ENCODE measurements at regions not wholly inside any gene's neighbourhood (a gene's known extent, or its start where the extent isn't known, plus 50 kb on each side); places are given as distances from the start of the nearest gene placed in this dataset.

- no peak for TF ChIP-seq CTCF (IDR thresholded peaks at IDR 0.05; ENCODE audit: borderline replicate concordance, control extremely low read depth, extremely low read depth, insufficient read depth, missing control alignments)
- in situ Hi-C loops (cut with MboI; ENCODE audit: low sequenced_read_pairs, unreplicated experiment) = no loop called here
- no peak for DNase-seq (ENCODE audit: low spot score)
Measured at GRCh38 chr7:38002689-38003088, 82.2 kb downstream of the EPDR1 start.

GRCh38 chr7:38006559-38006958 lies 86.1 kb downstream of the EPDR1 start:
- no peak for DNase-seq (ENCODE audit: low spot score)
- TF ChIP-seq CTCF (IDR thresholded peaks at IDR 0.05; ENCODE audit: borderline replicate concordance, control extremely low read depth, extremely low read depth, insufficient read depth, missing control alignments) = no peak
- in situ Hi-C loops (cut with MboI; ENCODE audit: low sequenced_read_pairs, unreplicated experiment) = no loop called here

GRCh38 chr7:38007096-38007495 lies 86.7 kb downstream of the EPDR1 start:
- no peak for DNase-seq (ENCODE audit: low spot score)
- TF ChIP-seq CTCF (IDR thresholded peaks at IDR 0.05; ENCODE audit: borderline replicate concordance, control extremely low read depth, extremely low read depth, insufficient read depth, missing control alignments) = no peak
- in situ Hi-C loops (cut with MboI; ENCODE audit: low sequenced_read_pairs, unreplicated experiment) = no loop called here

- TF ChIP-seq CTCF (IDR thresholded peaks at IDR 0.05; ENCODE audit: borderline replicate concordance, control extremely low read depth, extremely low read depth, insufficient read depth, missing control alignments) = no peak
- no peak for DNase-seq (ENCODE audit: low spot score)
Measured at GRCh38 chr7:38013246-38013645, 92.8 kb downstream of the EPDR1 start.

GRCh38 chr7:38016567-38016966 lies 96.1 kb downstream of the EPDR1 start:
- in situ Hi-C loops (cut with MboI; ENCODE audit: low sequenced_read_pairs, unreplicated experiment) = no loop called here

More at GRCh38 chr7:38013246-38013645, 92.8 kb downstream of the EPDR1 start:
- in situ Hi-C loops (cut with MboI; ENCODE audit: low sequenced_read_pairs, unreplicated experiment) = no loop called here

GRCh38 chr7:38017320-38017719 lies 96.9 kb downstream of the EPDR1 start:
- in situ Hi-C loops (cut with MboI; ENCODE audit: low sequenced_read_pairs, unreplicated experiment) = no loop called here
- no peak for TF ChIP-seq CTCF (IDR thresholded peaks at IDR 0.05; ENCODE audit: borderline replicate concordance, control extremely low read depth, extremely low read depth, insufficient read depth, missing control alignments)
- no peak for DNase-seq (ENCODE audit: low spot score)

More at GRCh38 chr7:38016567-38016966, 96.1 kb downstream of the EPDR1 start:
- TF ChIP-seq CTCF (IDR thresholded peaks at IDR 0.05; ENCODE audit: borderline replicate concordance, control extremely low read depth, extremely low read depth, insufficient read depth, missing control alignments) = no peak
- DNase-seq (ENCODE audit: low spot score) = no peak

All from GM13976 (cell line).